IPS-15b (cell line): ENCODE measurements at regions not wholly inside any gene's neighbourhood (a gene's known extent, or its start where the extent isn't known, plus 50 kb on each side); places are given as distances from the start of the nearest gene placed in this dataset.

Source experiments
- H3K27me3 ChIP-seq: one replicate; pipeline ENCODE4 v1.6.1; 2013; ENCODE audit warnings: low read length; ENCODE audit not compliant: control insufficient read depth, insufficient read depth
- H3K36me3 ChIP-seq: one replicate; pipeline ENCODE4 v1.6.1; 2013; ENCODE audit warnings: low read length; ENCODE audit not compliant: control insufficient read depth, insufficient read depth
- H3K4me1 ChIP-seq: one replicate; pipeline ENCODE4 v1.6.1; 2013; ENCODE audit warnings: mild to moderate bottlenecking, low read length; ENCODE audit not compliant: control insufficient read depth, insufficient read depth
- H3K4me3 ChIP-seq: one replicate; pipeline ENCODE4 v1.5.1; 2013; ENCODE audit warnings: low read depth, low read length
- H3K9ac ChIP-seq: one replicate; pipeline ENCODE4 v1.6.1; 2013; ENCODE audit warnings: low read depth, mild to moderate bottlenecking, low read length
- H3K9me3 ChIP-seq: one replicate; pipeline ENCODE4 v1.6.1; 2013; ENCODE audit warnings: mild to moderate bottlenecking, low read length; ENCODE audit not compliant: control insufficient read depth, insufficient read depth

GRCh38 chr6:104226790-104227446, 632.8 kb downstream of the HACE1 start:
- H3K4me1 ChIP-seq: no peaks in the 10 kb centered on the region
- H3K27me3 ChIP-seq: no peaks in the 10 kb centered on the region
- no peak overlapping the region for H3K4me3 ChIP-seq

DNA sequence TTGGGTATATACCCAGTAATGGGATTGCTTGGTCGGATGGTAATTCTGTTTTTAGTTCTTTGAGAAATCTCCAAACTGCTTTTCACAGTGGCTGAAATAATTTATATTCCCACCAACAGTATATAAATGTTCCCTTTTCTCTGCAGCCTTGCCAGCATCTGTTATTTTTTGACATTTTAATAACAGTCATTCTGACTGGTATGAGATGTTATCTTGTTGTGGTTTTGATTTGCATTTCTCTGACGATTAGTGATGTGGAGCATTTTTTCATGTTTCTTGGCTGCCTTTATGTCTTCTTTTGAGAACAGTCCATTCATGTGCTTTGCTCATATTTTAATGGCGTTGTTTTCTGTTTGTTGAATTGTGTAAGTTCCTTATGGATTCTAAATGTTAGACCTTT, 641.6 kb downstream of the HACE1 start:
- Histone ChIP-seq H3K27me3 (no peaks in the 10 kb centered on the region), H3K9ac (no peak overlapping the region), H3K9me3 (no peaks in the 10 kb centered on the region), H3K4me1 (no peaks in the 10 kb centered on the region), H3K36me3 (no peaks in the 10 kb centered on the region), H3K4me3 (no peak overlapping the region)

More at GRCh38 chr6:104226790-104227446, 632.8 kb downstream of the HACE1 start:
- Histone ChIP-seq H3K9ac (no peak overlapping the region), H3K36me3 (no peaks in the 10 kb centered on the region), H3K9me3 (no peaks in the 10 kb centered on the region)

DNA sequence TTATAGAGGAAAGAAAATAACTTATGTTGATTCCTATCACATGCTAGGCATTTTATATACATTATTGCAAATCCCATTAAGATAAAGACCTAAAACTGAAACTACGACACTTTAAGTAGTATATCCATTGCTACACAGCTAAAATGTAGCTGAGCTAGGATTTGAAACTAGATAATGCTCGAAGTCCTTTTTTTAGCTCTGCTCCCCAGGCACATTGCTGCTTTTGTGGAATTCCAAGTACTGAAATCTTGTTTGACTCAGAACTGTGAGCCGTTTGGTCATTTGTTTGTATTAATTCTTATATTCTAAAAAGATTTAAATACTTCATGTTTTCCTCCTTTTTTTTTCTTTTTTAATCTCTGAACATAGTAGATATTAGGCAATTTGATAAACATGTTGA, 644.8 kb downstream of the HACE1 start:
- H3K4me3 ChIP-seq: no peak overlapping the region
- H3K9ac ChIP-seq: no peak overlapping the region
- H3K9me3 ChIP-seq: no peaks in the 10 kb centered on the region
- no peaks in the 10 kb centered on the region for H3K36me3 ChIP-seq
- H3K4me1 ChIP-seq: no peaks in the 10 kb centered on the region
- no peaks in the 10 kb centered on the region for H3K27me3 ChIP-seq

GRCh38 chr6:104212977-104213668, 646.6 kb downstream of the HACE1 start:
- Histone ChIP-seq H3K27me3 (no peaks in the 10 kb centered on the region), H3K4me1 (no peaks in the 10 kb centered on the region), H3K9ac (no peak overlapping the region), H3K36me3 (no peaks in the 10 kb centered on the region), H3K4me3 (no peak overlapping the region), H3K9me3 (no peaks in the 10 kb centered on the region)

GRCh38 chr6:104207635-104208034, 652.1 kb downstream of the HACE1 start:
- H3K9ac ChIP-seq: no peak overlapping the region
- no peaks in the 10 kb centered on the region for H3K4me1 ChIP-seq
- no peaks in the 10 kb centered on the region for H3K27me3 ChIP-seq
- no peaks in the 10 kb centered on the region for H3K9me3 ChIP-seq
- H3K4me3 ChIP-seq: no peak overlapping the region
- H3K36me3 ChIP-seq: no peaks in the 10 kb centered on the region

DNA sequence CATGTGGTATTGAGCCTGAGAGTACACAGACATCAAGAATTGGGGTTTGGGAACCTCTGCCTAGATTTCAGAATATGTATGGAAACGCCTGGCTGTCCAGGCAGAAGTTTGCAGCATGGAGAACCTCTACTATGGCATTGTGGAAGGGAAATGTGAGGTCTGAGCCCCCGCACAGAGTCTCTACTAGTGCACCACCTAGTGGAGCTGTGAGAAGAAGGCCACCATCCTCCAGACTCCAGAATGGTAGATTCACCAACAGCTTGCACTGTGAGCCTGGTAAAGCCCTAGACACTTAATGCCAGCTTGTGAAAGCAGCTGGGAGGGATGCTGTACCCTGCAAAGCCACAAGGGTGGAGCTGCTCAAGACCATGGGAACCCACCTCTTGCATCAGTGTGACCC, 658.2 kb downstream of the HACE1 start:
- Histone ChIP-seq H3K9me3 (no peaks in the 10 kb centered on the region), H3K9ac (no peak overlapping the region), H3K4me3 (no peak overlapping the region), H3K4me1 (no peaks in the 10 kb centered on the region), H3K36me3 (no peaks in the 10 kb centered on the region), H3K27me3 (no peaks in the 10 kb centered on the region)

DNA sequence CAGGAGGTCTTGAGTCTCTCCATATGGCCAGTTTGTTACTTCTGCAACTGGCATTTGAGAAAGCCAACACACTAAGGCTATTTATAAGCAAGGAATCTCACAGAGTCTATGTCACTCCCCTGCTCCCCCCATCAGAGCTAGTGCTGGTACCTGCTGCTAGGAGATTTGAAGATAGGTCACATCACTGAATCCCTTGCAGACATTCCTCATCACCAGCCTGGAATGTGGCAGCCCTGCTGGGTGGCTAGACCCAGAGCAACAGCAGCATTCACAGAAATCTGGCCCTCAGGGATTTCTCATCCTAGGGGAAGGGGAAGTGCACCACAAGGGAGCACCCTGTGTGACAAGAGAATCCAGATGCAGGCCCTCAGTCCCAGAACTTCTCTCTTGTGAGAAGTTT, 672.1 kb downstream of the HACE1 start:
- Histone ChIP-seq H3K9me3 (no peaks in the 10 kb centered on the region), H3K27me3 (no peaks in the 10 kb centered on the region), H3K9ac (no peak overlapping the region), H3K36me3 (no peaks in the 10 kb centered on the region), H3K4me3 (no peak overlapping the region), H3K4me1 (no peaks in the 10 kb centered on the region)

DNA sequence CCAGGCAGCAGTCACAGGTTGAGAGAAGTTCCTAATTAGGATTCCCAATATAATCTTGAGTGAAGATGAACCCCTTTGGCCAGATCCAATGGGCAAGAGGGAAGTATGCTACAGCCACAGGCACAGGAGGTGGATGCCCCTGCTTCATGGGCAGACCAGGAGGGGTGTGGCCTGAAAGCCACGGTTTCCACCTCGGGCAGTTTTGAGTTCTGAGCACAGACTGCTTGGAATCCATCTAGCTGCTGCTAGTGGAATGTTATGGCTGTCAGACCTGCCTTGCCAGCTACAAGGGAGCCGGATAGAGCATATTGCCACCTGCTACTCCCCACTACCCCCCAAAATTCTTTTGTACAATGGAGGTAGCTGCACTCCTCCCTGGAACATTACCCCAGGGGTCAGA, 672.9 kb downstream of the HACE1 start:
- Histone ChIP-seq H3K9ac (no peak overlapping the region), H3K9me3 (no peaks in the 10 kb centered on the region), H3K27me3 (no peaks in the 10 kb centered on the region), H3K4me1 (no peaks in the 10 kb centered on the region), H3K36me3 (no peaks in the 10 kb centered on the region), H3K4me3 (no peak overlapping the region)

DNA sequence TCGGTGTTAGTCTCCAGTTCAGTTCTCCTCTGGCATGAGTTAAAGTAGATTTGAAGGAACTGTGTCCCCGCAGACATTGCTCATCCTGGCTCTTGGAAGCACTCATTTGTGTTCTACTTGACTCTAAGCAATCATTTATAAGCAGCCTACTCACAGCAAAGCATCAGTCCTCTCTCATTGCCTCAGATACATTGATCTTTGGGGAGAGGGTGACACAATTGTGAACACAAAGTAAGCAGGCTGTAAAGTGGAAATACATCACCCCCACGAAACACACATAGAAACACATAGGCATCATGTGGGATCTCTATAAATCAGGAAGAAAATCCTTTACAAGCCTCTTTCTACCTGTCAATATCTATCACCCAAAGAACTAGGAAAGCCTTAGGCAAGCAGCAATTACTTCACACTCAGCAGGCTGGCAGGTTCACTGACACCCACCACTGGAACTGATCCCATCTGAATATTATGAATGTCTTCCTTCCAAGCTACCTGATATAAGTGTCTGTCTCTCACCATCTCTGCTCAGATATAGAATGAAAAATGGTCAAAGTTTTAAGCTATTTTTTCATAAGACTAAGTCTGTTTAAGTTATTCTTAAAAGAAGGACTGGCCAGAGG, 675.8 kb downstream of the HACE1 start:
- Histone ChIP-seq H3K9ac (no peak overlapping the region), H3K4me1 (no peaks in the 10 kb centered on the region), H3K27me3 (no peaks in the 10 kb centered on the region), H3K9me3 (no peaks in the 10 kb centered on the region), H3K4me3 (no peak overlapping the region), H3K36me3 (no peaks in the 10 kb centered on the region)

DNA sequence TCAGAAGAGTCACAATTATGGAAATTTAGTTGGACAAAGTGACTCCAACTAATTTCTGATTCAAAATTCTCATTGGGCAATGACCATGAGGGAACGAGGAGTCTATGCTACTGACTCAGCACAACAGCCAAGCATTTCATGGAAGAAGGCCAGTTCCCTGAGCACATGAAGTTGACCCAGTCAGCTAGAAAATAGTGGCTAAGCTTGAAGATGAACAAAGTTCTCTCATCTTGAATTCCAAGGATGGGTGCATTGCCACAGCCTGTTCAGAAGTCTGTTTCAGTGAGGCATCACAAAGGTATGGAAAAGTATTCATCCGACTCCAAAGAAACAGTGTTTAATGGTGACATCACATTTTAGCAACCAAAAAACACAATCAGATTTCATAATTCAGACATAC, 676.9 kb downstream of the HACE1 start:
- Histone ChIP-seq H3K4me3 (no peak overlapping the region), H3K9ac (no peak overlapping the region), H3K36me3 (no peaks in the 10 kb centered on the region), H3K4me1 (no peaks in the 10 kb centered on the region), H3K9me3 (no peaks in the 10 kb centered on the region), H3K27me3 (no peaks in the 10 kb centered on the region)

- H3K27me3 ChIP-seq: no peaks in the 10 kb centered on the region
- H3K36me3 ChIP-seq: no peaks in the 10 kb centered on the region
- H3K9ac ChIP-seq: no peak overlapping the region
- H3K4me3 ChIP-seq: no peak overlapping the region
- H3K4me1 ChIP-seq: no peaks in the 10 kb centered on the region
- H3K9me3 ChIP-seq: no peaks in the 10 kb centered on the region
Measured at GRCh38 chr6:104173668-104174067, 686.1 kb downstream of the HACE1 start.

DNA sequence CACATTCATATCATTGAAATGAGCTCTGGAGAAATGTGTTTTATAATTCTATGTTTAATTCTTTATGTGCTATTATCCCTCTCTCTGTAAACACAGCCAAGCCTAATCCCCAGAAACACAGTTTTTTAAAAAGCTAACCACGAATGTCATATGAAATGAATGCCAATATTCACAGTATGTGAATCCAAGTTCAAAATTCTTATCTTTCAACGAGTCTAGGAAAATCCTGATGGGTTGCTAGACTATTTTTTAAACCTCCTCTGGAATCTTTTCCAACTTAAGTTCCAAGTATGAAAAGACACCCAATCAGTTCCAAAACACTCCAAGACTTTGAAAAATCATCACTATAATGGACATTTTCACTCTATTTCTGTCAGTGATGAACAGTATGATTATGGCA, 689.3 kb downstream of the HACE1 start:
- no peaks in the 10 kb centered on the region for H3K36me3 ChIP-seq
- no peak overlapping the region for H3K9ac ChIP-seq
- no peaks in the 10 kb centered on the region for H3K4me1 ChIP-seq
- no peaks in the 10 kb centered on the region for H3K27me3 ChIP-seq
- H3K4me3 ChIP-seq: no peak overlapping the region
- no peaks in the 10 kb centered on the region for H3K9me3 ChIP-seq
